Urothelium cell line (cell line): ENCODE measurements at regions not wholly inside any gene's neighbourhood (a gene's known extent, or its start where the extent isn't known, plus 50 kb on each side); places are given as distances from the start of the nearest gene placed in this dataset.

Source experiments
- DNase-seq: peaks from one replicate; pipeline ENCODE4 v3.0.0; 2011; ENCODE audit warnings: low spot score, mixed read lengths
- FAIRE-seq: peaks from 2 replicates; lab custom pipeline; 2011; peaks lifted over from hg19 to GRCh38; lab: Jason Lieb, UNC

- DNase-seq: peak; percentile 66
- peak; percentile 87 for FAIRE-seq
Measured at GRCh38 chr17:56737421-56738161, 96.1 kb downstream of the C17orf67 start.

DNA sequence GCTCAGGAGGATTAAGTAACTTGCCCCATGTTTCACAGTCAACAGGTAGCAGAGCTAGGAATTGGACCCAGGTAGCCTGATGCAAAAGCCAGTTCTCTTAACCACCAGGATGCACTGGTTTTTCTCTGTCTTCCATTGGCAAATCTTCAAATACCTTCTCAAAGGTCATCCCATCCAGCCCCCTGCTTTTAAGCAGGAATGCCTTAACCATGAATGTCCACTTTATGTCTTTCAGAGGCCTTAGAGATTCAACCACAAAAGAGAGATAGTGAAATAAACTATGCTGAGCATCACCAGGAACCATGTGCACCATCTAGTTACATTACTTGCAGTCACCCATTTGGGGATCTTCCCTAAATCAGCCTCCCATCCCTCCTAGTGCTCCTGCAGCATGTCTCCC is 94.3 kb downstream of the C17orf67 start:
- FAIRE-seq (no peak), DNase-seq (no peak)

DNA sequence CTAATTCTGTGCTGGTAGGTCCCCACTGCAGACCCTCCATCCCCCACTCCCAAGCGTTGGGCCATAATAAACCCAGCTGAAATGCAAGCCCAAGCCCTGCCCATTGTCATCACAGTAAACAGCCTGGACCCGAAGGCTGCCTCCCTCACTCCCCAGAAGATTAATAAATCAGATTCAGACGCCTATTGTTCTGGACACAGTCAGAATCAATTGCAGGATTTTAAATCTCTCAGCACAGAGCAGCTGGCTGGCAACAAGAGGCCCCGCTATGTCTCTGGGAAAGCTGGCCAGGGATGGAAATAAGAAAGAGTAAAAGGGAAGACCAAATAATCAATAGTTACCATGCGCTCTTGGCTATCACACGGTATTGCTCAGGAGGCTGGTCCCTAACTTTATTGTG is 93.9 kb downstream of the C17orf67 start:
- no peak for FAIRE-seq
- no peak for DNase-seq

DNA sequence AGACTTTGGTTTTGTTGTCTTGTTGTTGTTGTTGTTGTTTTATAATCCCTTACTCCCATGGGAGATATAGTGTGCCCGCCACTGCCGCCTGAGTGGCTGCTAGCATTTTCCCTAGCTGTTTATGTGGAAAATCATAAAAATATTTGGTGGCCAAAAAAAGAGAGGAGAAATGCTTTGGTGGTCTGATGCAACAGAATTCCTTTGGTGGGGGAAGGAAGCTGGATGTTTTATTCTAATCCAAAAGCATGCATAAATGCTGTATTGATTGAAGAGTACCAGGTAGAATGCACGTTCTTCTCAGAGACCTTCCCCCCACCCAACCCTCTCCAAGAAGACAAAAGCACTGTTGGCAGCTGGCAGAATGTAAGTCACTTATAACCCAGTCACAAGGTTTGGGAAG is 93.2 kb downstream of the C17orf67 start:
- DNase-seq (no peak), FAIRE-seq (no peak)
